Activated CD8-positive, alpha-beta memory T cell treated with anti-CD3 and anti-CD28 coated beads for 1 hour (primary cell): ENCODE measurements at regions not wholly inside any gene's neighbourhood (a gene's known extent, or its start where the extent isn't known, plus 50 kb on each side); places are given as distances from the start of the nearest gene placed in this dataset.

Source experiments
- DNase-seq, 2 donors: peaks; one replicate each; pipeline ENCODE4 v3.0.0-alpha.2; 2020; ENCODE audit warnings: low read depth in 1 of 2; ENCODE audit errors: extremely low read depth in 1 of 2

- no peak for DNase-seq
Observed at GRCh38 chr9:95760791-95761190, 114.7 kb upstream of the ERCC6L2 start.

- no peak for DNase-seq
Observed at GRCh38 chr9:95757439-95757838, 118.1 kb upstream of the ERCC6L2 start.

- no peak for DNase-seq
Observed at GRCh38 chr9:95756986-95757385, 118.5 kb upstream of the ERCC6L2 start.

DNA sequence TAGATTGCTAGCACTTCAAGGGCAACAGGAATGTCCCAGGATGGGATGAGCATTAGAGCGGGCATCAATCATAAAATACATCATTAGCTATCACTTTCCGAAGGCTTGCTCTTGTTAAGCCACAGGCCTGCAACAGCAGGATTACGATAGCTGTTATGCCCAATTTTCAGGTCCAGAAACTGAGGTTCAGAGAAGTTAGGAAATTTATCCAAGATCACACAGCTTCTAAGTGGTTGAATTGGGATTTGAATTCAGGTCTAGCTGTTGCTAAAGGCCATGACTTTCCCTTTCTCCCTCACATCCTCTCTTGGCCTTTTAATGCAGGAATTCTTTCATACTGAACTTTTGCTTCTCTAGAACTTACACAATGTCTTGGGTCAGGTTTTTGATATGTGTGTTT lies 119.4 kb upstream of the ERCC6L2 start:
- no peak for DNase-seq

DNA sequence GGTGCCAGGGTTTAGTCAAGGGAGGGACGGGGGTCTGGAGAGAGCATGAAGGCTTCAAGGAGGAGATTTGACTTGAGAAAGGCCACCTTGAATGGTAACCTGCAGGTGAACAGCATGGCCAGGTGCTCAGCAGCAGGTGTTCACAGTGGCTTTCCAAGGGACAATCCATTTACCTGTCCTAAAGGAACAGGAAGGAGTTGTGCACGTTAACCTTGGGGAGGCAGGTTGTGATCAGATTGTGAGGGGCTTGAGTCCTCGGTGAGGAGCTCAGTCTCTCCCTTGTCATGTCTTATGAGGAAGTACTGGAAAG lies 120.1 kb upstream of the ERCC6L2 start:
- DNase-seq: no peak

DNA sequence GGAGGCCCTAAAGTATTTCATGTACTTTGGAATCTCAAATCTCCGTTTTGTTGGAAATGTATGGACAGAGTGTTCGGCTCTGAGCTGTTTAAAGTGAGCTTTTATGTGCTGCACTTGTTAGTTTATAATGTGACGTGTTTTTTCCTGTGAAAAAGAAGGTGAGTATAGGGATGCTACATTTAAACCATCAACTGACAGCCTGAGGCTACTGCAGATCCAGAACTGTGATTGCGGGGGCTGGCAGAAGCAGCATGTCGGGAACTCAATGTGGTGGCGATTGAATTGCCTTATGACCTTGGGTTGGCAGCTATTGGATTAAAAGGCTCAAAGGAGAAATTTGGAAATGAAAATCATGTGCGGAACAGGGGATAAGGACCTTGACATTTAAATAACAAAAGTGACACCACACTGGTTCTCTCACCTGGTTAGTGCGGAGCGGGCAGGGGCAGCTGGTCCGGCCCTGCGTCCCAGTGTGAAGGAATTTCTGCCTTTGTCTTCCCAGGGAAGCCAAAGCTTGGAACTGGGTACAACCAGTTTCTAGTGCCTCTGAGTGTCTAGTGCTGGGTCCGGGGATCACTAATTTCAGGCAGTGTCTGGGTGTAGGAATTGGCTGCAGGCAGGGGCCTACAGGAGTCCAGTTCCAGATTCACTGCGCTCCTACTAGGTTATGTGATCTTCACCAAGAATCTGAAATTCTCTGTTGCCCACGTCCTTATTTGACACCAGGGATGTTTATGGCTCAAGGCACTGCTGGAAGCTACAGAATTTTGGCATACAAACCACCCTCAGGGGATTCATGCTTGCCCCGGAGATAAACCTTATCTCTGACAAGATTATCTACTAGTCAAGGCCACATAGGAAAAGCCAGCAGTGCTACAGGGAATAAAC lies 120.7 kb upstream of the ERCC6L2 start:
- DNase-seq: no peak

GRCh38 chr9:95753762-95754465 lies 121.6 kb upstream of the ERCC6L2 start:
- DNase-seq: no peak

DNA sequence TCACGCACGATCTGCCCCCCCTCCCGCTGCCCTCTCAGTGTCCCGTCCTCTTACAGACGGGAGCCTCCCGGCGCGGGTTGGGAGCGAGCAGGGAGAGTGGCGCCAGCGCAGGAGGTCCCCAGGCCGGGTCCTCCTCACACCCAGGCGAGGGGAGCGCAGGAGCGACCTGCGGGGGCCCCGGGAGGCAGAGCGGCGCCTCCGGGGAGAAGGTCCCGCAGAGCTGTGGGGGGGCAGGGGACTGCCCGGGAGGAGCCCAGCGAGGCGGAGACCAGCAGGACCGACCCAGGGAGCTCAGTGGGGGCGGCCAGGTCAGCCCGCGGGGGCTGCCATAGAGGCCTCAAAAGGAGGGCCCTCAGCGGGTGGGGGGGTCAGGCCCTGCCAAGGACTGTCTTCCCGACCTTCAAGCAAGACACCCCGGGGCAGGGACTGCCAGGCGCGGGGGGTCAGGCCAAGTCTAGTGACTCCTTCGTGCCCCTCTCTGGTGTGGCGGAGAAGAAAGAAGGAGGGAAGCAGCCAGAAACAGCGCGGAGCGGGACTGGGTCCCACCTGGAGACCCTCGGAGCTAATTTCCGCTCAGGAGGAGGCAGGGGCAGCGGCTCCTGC lies 123.3 kb upstream of the ERCC6L2 start:
- DNase-seq: no peak

DNA sequence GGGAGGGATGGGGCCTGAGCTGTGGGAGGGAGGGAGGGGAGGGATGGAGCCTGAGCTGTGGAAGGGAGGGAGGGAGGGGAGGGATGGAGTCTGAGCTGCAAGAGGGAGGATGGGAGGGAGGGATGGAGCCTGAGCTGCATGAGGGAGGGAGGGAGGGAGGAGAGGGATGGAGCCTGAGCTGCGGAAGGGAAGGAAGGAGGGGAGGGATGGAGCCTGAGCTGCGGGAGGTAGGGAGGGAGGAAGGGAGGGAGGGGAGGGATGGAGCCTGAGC lies 124.0 kb upstream of the ERCC6L2 start:
- DNase-seq: no peak

DNA sequence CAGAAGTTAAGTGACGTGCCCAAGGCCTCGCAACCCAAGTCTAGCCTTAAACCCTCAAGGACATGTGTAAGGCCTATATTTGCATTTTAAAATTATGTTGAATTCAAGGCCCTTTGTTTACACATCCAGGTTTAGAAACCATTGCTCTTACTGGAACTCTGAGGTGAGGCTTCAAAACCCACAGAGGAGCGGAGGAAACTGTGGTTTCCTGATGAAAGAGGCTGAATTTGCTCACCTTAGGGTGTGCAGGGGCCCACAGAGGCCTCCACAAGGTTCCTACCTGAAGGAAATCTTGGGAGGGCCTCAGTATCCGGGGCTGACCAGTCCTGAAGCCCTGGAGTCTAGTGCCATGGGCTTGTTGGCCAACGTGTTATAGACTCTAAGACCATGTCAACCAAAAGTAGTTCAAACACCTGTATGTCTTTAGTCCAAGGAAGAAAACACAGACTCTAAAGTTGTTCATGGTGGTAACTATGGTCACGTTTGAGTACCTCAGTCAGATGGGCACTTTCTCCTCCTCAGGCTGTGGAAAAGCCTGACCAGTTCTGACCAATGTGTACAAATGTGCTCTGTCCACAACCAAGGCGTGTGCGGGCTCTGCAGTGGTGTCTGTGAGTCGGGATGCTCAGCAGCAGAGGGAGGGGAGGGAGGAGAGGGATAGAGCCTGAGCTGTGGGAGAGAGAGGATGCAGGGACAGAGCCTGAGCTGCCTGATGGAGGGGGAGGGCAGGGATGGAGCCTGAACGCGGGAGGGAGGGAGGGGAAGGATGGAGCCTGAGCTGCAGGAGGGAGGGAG lies 124.6 kb upstream of the ERCC6L2 start:
- DNase-seq: no peak

DNA sequence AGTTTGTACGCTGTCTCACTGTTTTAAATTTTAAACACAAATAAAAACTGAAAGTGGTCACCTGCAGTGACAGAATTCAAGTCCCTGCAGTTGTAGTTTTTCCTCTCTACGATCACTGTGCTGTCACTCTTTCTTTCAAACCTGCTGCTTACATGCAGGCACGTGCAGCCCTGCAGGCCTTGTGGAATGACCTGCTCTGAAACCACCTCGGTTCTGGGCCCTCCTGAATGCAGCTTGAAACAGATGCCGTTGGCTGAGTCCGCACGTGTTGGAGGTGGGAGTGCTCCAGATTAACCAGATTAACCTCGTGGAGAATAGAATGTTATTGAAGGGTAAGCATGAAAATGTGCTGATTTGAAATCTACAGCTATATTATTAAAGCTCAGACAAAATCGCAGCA lies 126.0 kb upstream of the ERCC6L2 start:
- DNase-seq: no peak

- no peak for DNase-seq
Observed at GRCh38 chr9:95746408-95747180, 128.9 kb upstream of the ERCC6L2 start.

- no peak for DNase-seq
Observed at GRCh38 chr9:95742821-95743220, 132.7 kb upstream of the ERCC6L2 start.

DNA sequence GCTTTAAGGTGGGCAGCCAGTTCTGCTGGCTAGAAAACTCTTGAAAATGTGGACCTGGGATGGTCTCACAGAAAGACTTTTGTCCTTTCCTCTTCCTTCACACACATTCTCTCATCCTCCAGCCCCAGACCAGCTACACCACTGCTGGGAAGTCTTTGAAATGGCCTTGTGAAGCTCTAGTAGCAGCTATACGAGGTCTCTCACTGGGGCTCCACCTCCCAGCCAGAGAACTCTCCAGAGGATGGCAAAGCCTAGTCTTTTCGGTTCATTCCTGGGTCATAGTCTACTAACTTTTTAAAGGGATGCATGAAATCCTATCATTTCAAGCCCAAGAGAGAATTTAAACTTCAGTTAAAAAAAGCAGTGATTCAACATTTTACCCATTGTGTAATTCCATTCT lies 133.9 kb upstream of the ERCC6L2 start:
- DNase-seq: no peak

DNA sequence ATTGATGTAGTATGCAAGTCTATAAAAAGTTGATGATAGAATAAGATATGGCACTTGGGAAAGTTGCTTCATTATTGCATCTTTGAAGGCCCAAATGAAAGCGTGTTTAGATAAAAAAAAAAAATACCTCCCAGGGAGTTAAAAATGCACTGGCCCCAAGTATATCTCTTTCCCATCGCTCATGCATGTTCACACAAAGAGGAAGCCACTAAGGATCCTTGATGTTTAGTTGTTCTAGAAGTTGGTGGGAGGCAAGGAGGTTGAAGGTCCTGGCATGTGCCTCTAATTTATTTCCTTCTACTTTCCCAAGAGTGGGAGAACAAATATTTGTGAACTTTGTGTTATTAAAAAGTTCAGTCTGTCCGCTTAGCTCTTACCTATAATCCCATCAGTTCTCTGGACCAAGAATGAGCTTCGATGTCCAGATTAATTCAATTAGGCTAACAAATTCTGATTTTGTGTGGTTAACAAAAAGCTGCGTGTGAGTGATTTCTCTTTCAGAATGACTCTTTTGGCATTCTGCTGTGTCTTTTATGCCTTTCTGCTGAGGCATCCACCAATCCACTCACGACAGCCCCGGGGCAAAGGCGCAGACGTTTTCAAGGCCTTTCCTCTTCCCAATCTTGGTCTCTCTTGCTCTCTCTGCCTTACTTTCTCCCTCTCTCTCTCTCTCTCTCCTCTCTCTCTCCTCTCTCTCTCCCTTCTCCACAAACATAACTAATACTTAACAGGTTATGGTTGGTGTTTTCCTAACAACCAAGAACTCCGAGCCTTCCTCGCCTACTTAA lies 135.1 kb upstream of the ERCC6L2 start:
- no peak for DNase-seq

DNA sequence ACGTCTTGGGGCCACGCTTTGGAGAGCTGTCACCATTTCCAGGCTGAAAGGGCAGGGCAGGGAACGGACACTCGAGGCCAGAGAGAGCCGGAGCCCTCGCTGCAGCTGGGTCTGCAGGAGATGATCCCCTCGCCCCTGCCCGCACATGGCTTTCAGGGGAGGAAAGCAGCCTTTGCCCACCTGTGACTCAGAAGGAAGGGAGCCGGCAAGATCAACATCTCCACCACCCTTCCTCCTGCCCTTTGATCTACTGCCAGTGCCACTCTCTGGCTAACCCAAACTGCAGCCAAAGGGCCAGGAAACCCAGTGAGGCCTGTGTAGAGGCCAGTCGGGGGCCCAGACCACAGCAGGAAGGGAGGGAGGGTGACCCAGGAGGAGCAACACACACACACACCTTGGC lies 137.1 kb upstream of the ERCC6L2 start:
- no peak for DNase-seq

- DNase-seq: no peak
Observed at GRCh38 chr9:95736891-95737522, 138.5 kb upstream of the ERCC6L2 start.

- no peak for DNase-seq
Observed at GRCh38 chr9:95736370-95736769, 139.1 kb upstream of the ERCC6L2 start.

- DNase-seq: no peak
Observed at GRCh38 chr9:95735701-95736100, 139.8 kb upstream of the ERCC6L2 start.
